K562 (cell line): ENCODE measurements at regions not wholly inside any gene's neighbourhood (a gene's known extent, or its start where the extent isn't known, plus 50 kb on each side); places are given as distances from the start of the nearest gene placed in this dataset.

ENCODE experiments used
- ATAC-seq: fragments of 200-7000 bp; cut with Tn5 transposase; 3 replicates; pipeline ENCODE4 v1.9.1; 2020; ENCODE audit warnings: moderate library complexity
- BruUV-seq: library from RNA; stranded (reverse); fragments of 400-500 nt; replicated peaks from 2 replicates; lab custom pipeline; 2021; lab: Mats Ljungman, UMichigan
- CTCF ChIA-PET: fragments of 300-600 bp; formaldehyde crosslinking; extraction: SDS; loops from one replicate; lab custom pipeline; 2021; ENCODE audit warnings: low intra/inter-chr PET ratio; lab: Yijun Ruan, JAX
- POLR2A ChIA-PET: fragments of 300-600, 350-650 bp; sonication (Branson Sonifier 250); formaldehyde crosslinking; extraction: SDS; loops from one replicate; lab custom pipeline; 2021; ENCODE audit warnings: antibody characterized with exemption, inconsistent platforms; lab: Yijun Ruan, JAX
- DNase-seq, 4 experiments: peaks; one replicate each; pipeline versions ENCODE4 v3.0.0 to v3.0.0-alpha.2; 2011 to 2018; ENCODE audit warnings: low spot score in 3 of 4, mixed read lengths in 3 of 4; ENCODE audit errors: extremely low read depth in 1 of 4
- FAIRE-seq: peaks from 2 replicates; lab custom pipeline; 2011; peaks lifted over from hg19 to GRCh38; lab: Jason Lieb, UNC
- H2AFZ ChIP-seq: 2 replicates; pipeline ENCODE4 v1.6.0; 2011; ENCODE audit warnings: low read depth, low read length, control low read depth, inconsistent platforms
- H3K27ac ChIP-seq: fragments of 200-600 bp; 3 replicates; pipeline ENCODE4 v1.8.0; 2011; ENCODE audit warnings: low read depth, mild to moderate bottlenecking, control low read depth, inconsistent platforms, low read length, moderate library complexity, mixed read lengths; ENCODE audit errors: extremely low read depth
- H3K27me3 ChIP-seq, 2 experiments: fragments of 300-600 bp in 1 of 2; 2 replicates in 1 of 2; 3 replicates in 1 of 2; pipeline versions ENCODE4 v1.6.0 to v1.8.0; 2011; ENCODE audit warnings: inconsistent platforms in 2 of 2, low read length in 2 of 2, mild to moderate bottlenecking in 1 of 2, mixed read lengths in 1 of 2, moderate library complexity in 1 of 2; ENCODE audit not compliant: control insufficient read depth in 2 of 2, insufficient read depth in 2 of 2
- H3K36me3 ChIP-seq: fragments of 300-600 bp; 3 replicates; pipeline ENCODE4 v1.8.0; 2011; ENCODE audit warnings: mild to moderate bottlenecking, low read length, inconsistent platforms; ENCODE audit not compliant: control insufficient read depth, insufficient read depth
- H3K4me1 ChIP-seq, 2 experiments: fragments of 200-600 bp in 1 of 2; replicated peaks in 1 of 2; 2 replicates in 1 of 2; 3 replicates in 1 of 2; pipeline versions ENCODE4 v1.5.1 to v1.8.0; 2011; ENCODE audit warnings: inconsistent platforms in 2 of 2, low read length in 2 of 2, mild to moderate bottlenecking in 1 of 2, mixed read lengths in 1 of 2, moderate library complexity in 1 of 2; ENCODE audit not compliant: control insufficient read depth in 2 of 2, insufficient read depth in 2 of 2
- H3K4me2 ChIP-seq: 2 replicates; pipeline ENCODE4 v1.6.1; 2011; ENCODE audit warnings: low read length, control low read depth, inconsistent platforms, mixed read lengths; ENCODE audit not compliant: insufficient read depth
- H3K4me3 ChIP-seq: fragments of 200-600 bp; sonication (generic), shearing (Covaris generic); 2 replicates; pipeline ENCODE4 v1.5.1; 2016; ENCODE audit warnings: control low read depth, inconsistent platforms
- H3K79me2 ChIP-seq: fragments of 200-600 bp; 3 replicates; pipeline ENCODE4 v1.8.0; 2011; ENCODE audit warnings: low read length, inconsistent platforms; ENCODE audit not compliant: control insufficient read depth, insufficient read depth
- H3K9ac ChIP-seq, 2 experiments: 2 replicates each; pipeline versions ENCODE4 v1.6.0 to v1.6.1; 2011; ENCODE audit warnings: low read depth in 2 of 2, low read length in 2 of 2, control low read depth in 1 of 2, inconsistent platforms in 1 of 2, mild to moderate bottlenecking in 1 of 2, mixed read lengths in 1 of 2; ENCODE audit not compliant: insufficient read depth in 1 of 2
- H3K9me1 ChIP-seq: one replicate; pipeline ENCODE4 v1.6.0; 2011; ENCODE audit warnings: inconsistent platforms, mild to moderate bottlenecking, low read length, moderate library complexity; ENCODE audit not compliant: control insufficient read depth, insufficient read depth
- H3K9me3 ChIP-seq: replicated peaks from 2 replicates; pipeline ENCODE4 v1.5.1; 2011; ENCODE audit warnings: low read depth, low read length, inconsistent platforms; ENCODE audit not compliant: control insufficient read depth, insufficient read depth
- H4K20me1 ChIP-seq: replicated peaks from 2 replicates; pipeline ENCODE4 v1.6.1; 2011; ENCODE audit warnings: low read length, inconsistent platforms, mixed read lengths; ENCODE audit not compliant: control insufficient read depth, insufficient read depth
- CTCF ChIP-seq, 3 experiments: IDR thresholded peaks in 2 of 3; conservative IDR thresholded peaks in 1 of 3; 2 replicates each; pipeline ENCODE4 v1.5.1; 2011 to 2012; ENCODE audit warnings: low read length in 3 of 3, mild to moderate bottlenecking in 3 of 3, control low read depth in 2 of 3, improper control_type of control experiment in 1 of 3, inconsistent platforms in 1 of 3, low read depth in 1 of 3, mixed read lengths in 1 of 3, moderate library complexity in 1 of 3; ENCODE audit not compliant: insufficient read depth in 2 of 3
- GATAD2B ChIP-seq: fragments of 450-650 bp; IDR thresholded peaks from 2 replicates; pipeline ENCODE4 v1.6.1; 2017; ENCODE audit warnings: mild to moderate bottlenecking, borderline replicate concordance
- RAD21 ChIP-seq, 2 experiments: fragments of 250-450 bp in 1 of 2; fragments of 450-650 bp in 1 of 2; sonication (Bioruptor Pico) in 1 of 2; formaldehyde crosslinking in 1 of 2; IDR thresholded peaks in 1 of 2; conservative IDR thresholded peaks in 1 of 2; 2 replicates each; pipeline versions ENCODE4 v1.4.0 to v1.8.0; 2020 to 2022; ENCODE audit warnings: mild to moderate bottlenecking in 2 of 2, moderate library complexity in 1 of 2
- WGBS: fragments of 100-300 bp; shearing (Covaris generic); methylation state at CpG from one replicate; pipeline ENCODE4 v1.1.6; 2016; ENCODE audit warnings: low coverage, mixed read lengths; ENCODE audit not compliant: insufficient coverage; ENCODE audit errors: missing lambda C conversion rate; 5-methylcytosine and 5-hydroxymethylcytosine counted together
- in situ Hi-C: fragments of 300-500 bp; cut with MboI; formaldehyde crosslinking; loops from 4 replicates; pipeline ENCODE4 v1.15.0; 2018; ENCODE audit warnings: inconsistent platforms, mixed read lengths
- intact Hi-C: fragments of 100-400 bp; cut with micrococcal nuclease; formaldehyde crosslinking; loops from 2 replicates; pipeline ENCODE4 v1.14.2; 2022
- TF ChIP-seq, protein P1 (sequence below), 2 experiments: fragments of 450-650 bp; formaldehyde crosslinking in 1 of 2; IDR thresholded peaks; 2 replicates each; pipeline versions ENCODE4 v1.4.0 to v1.6.1; 2014 to 2020; ENCODE audit warnings: mild to moderate bottlenecking in 2 of 2, borderline replicate concordance in 1 of 2, low read depth in 1 of 2

- FAIRE-seq = no peak
- Histone ChIP-seq H3K4me1 (no peaks in the 10 kb centered on the region), H3K79me2 (no peaks in the 10 kb centered on the region), H3K9me1 (no peaks in the 10 kb centered on the region), H3K9ac (no peak overlapping the region), H2AFZ (no peak overlapping the region), H3K4me2 (no peak overlapping the region), H3K36me3 (no peaks in the 10 kb centered on the region), H3K9me3 (no peaks in the 10 kb centered on the region), H4K20me1 (0 out of 2 replicates have a peak, but pooled peaks cover 3% of the 10 kb centered on the region), H3K27me3 (peaks cover 0 to 12% of the 10 kb centered on the region in 2 experiments; a peak in 1 of 5 replicates), H3K4me3 (no peak overlapping the region), H3K27ac (no peak overlapping the region)
- POLR2A ChIA-PET = no interaction called here
- in situ Hi-C loops = no loop called here
- intact Hi-C loops = no loop called here
- WGBS = 3% methylated on average over 3 of the region's 3 CpGs
- TF ChIP-seq, protein P1, sequence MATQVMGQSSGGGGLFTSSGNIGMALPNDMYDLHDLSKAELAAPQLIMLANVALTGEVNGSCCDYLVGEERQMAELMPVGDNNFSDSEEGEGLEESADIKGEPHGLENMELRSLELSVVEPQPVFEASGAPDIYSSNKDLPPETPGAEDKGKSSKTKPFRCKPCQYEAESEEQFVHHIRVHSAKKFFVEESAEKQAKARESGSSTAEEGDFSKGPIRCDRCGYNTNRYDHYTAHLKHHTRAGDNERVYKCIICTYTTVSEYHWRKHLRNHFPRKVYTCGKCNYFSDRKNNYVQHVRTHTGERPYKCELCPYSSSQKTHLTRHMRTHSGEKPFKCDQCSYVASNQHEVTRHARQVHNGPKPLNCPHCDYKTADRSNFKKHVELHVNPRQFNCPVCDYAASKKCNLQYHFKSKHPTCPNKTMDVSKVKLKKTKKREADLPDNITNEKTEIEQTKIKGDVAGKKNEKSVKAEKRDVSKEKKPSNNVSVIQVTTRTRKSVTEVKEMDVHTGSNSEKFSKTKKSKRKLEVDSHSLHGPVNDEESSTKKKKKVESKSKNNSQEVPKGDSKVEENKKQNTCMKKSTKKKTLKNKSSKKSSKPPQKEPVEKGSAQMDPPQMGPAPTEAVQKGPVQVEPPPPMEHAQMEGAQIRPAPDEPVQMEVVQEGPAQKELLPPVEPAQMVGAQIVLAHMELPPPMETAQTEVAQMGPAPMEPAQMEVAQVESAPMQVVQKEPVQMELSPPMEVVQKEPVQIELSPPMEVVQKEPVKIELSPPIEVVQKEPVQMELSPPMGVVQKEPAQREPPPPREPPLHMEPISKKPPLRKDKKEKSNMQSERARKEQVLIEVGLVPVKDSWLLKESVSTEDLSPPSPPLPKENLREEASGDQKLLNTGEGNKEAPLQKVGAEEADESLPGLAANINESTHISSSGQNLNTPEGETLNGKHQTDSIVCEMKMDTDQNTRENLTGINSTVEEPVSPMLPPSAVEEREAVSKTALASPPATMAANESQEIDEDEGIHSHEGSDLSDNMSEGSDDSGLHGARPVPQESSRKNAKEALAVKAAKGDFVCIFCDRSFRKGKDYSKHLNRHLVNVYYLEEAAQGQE (IDR thresholded peaks at IDR 0.05; ENCODE audit: borderline replicate concordance) = peak; percentile 18; the same call in 1 of the 2 replicates
- TF ChIP-seq, protein P1 (CRISPR knock-in tag; IDR thresholded peaks at IDR 0.05; ENCODE audit: low read depth) = no peak
- TF ChIP-seq GATAD2B (no peak), RAD21 (CRISPR knock-in tag; conservative IDR thresholded peaks at IDR 0.05 in 1 of 2, IDR thresholded peaks at IDR 0.05 in 1 of 2) (peak; percentile 17 to 44; a peak in 2 of 4 replicates), CTCF (IDR thresholded peaks at IDR 0.05 in 2 of 3, conservative IDR thresholded peaks at IDR 0.05 in 1 of 3; ENCODE audit: insufficient read depth in 2 of 3, low read depth in 1 of 3, low read length in 3 of 3) (peak in 1 of 3 experiments; percentile 28; a peak in 1 of 6 replicates)
- peak in 1 of 4 experiments; percentile 11 for DNase-seq
- no TSS peak for BruUV-seq
- ATAC-seq = peak; percentile 72
- CTCF ChIA-PET = interaction anchor here (0.8 kb wide), 1 partner anchor 205 kb away, joined by 4 read pairs; no protein-coding TSS in a partner anchor
Observed at GRCh38 chr2:126571403-126571802, 84.6 kb upstream of the GYPC start.
